Astrocyte of the spinal cord (primary cell): ENCODE measurements at regions not wholly inside any gene's neighbourhood (a gene's known extent, or its start where the extent isn't known, plus 50 kb on each side); places are given as distances from the start of the nearest gene placed in this dataset.

Source experiments
- DNase-seq: peaks from one replicate; pipeline ENCODE4 v3.0.0; 2011; ENCODE audit warnings: low read depth, low spot score
- H3K4me3 ChIP-seq: 2 replicates; pipeline ENCODE4 v1.5.1; 2011; ENCODE audit warnings: low read depth, mild to moderate bottlenecking, low read length, moderate library complexity
- in situ Hi-C: cut with HindIII; loops from 2 replicates; pipeline ENCODE4 v1.10.0; 2017; ENCODE audit warnings: low sequenced_read_pairs
- TF ChIP-seq, protein P1 (sequence below): IDR thresholded peaks from 2 replicates; pipeline ENCODE4 v1.5.1; 2012; ENCODE audit warnings: low read depth, mild to moderate bottlenecking, low read length, inconsistent platforms

DNA sequence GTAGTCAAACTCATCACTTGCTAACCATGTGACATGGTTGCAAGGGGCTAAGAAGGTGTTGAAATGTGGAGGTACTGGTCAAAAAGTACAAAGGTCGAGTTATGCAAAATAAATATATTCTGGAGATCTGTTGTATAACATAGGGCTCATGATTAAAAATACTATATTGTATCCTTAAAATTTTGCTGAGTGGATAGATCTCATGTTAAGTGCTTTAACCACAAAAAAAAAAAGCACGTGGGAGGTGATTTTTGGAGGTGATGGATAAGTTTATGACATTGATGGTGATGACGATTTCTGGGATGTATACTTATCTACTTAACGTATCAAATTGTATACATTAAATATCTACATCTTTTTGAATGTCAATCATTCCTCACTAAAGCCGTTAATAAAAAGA is 96.2 kb upstream of the PAPPA start:
- in situ Hi-C loops: no loop called here
- DNase-seq: no peak
- TF ChIP-seq, protein P1, sequence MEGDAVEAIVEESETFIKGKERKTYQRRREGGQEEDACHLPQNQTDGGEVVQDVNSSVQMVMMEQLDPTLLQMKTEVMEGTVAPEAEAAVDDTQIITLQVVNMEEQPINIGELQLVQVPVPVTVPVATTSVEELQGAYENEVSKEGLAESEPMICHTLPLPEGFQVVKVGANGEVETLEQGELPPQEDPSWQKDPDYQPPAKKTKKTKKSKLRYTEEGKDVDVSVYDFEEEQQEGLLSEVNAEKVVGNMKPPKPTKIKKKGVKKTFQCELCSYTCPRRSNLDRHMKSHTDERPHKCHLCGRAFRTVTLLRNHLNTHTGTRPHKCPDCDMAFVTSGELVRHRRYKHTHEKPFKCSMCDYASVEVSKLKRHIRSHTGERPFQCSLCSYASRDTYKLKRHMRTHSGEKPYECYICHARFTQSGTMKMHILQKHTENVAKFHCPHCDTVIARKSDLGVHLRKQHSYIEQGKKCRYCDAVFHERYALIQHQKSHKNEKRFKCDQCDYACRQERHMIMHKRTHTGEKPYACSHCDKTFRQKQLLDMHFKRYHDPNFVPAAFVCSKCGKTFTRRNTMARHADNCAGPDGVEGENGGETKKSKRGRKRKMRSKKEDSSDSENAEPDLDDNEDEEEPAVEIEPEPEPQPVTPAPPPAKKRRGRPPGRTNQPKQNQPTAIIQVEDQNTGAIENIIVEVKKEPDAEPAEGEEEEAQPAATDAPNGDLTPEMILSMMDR: no peak
- H3K4me3 ChIP-seq: no peak overlapping the region

DNA sequence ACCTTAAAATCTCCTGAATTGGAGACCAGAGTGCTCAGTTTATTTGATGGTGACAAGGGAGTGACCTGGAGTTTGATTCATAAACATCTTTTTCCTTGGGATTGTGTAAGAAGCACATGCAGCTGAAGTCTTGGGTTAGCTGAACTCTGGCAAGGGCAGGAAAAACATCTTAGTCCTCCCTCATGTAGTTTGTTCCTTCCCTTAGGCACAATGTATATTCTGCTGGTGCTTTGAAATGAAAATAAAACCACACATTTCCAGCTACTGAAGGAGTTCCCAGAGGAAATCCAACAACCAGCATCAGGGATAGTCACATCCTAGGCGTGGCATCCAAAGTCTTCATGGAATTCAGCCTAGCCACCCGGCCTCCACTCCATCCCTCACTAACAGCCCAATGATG is 95.2 kb upstream of the PAPPA start:
- no peak for DNase-seq
- in situ Hi-C loops: no loop called here
- TF ChIP-seq, protein P1: no peak
- H3K4me3 ChIP-seq: no peak overlapping the region

GRCh38 chr9:116059466-116059865 is 94.1 kb upstream of the PAPPA start:
- DNase-seq: no peak
- in situ Hi-C loops: no loop called here
- H3K4me3 ChIP-seq: no peak overlapping the region
- TF ChIP-seq, protein P1: no peak

DNA sequence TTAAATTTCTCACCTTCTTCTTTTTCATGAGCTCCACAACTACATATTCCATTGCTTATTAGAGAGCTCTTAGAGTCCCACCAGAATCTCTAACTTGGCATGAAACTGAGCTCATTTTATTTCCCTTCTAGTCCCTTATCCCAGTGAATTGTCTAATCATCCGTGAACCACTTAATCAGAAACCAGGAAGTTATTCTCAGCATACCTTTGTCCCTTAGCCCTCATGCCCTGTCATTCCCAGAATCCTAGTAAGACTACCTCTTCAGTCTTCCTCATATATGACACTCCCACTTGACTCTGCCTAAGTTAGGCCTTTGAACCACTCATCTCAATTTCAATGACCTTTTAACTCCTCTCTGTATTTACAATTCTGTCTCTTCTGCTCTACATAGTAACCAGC is 93.0 kb upstream of the PAPPA start:
- H3K4me3 ChIP-seq: no peak overlapping the region
- TF ChIP-seq, protein P1: no peak
- DNase-seq: no peak
- in situ Hi-C loops: no loop called here

DNA sequence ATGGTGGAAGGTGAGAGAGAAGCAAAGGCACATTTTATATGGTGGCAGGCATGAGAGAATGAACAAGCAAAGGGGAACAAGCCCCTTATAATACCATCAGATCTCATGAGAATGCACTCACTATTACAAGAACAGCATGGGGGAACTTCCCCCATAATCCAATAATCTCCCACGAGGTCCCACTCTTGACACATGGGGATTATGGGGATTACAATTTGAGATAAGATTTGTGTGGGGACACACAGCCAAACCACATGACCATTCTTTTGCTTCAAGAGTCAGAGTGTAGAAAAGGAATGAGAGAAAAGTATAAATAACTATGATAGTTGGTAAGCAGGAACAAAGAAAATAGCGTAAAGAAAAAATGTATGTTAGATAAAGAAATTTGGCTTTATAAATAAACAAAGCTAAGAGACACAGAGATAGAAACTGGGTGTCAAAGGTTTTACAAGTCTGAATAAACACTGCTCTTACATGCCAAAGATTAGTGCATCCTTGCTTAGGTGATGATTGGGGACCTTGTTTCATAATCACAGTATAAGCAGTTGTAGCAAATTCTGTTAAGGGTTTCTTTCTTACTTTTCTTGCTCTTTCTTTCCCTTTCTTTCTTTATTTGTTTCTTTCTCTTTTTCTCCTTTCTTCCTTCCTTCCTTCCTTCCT is 91.9 kb upstream of the PAPPA start:
- H3K4me3 ChIP-seq: no peak overlapping the region
- TF ChIP-seq, protein P1: no peak
- in situ Hi-C loops: no loop called here
- DNase-seq: no peak

GRCh38 chr9:116062206-116062550 is 91.4 kb upstream of the PAPPA start:
- H3K4me3 ChIP-seq: no peak overlapping the region
- in situ Hi-C loops: no loop called here
- TF ChIP-seq, protein P1: no peak
- no peak for DNase-seq

DNA sequence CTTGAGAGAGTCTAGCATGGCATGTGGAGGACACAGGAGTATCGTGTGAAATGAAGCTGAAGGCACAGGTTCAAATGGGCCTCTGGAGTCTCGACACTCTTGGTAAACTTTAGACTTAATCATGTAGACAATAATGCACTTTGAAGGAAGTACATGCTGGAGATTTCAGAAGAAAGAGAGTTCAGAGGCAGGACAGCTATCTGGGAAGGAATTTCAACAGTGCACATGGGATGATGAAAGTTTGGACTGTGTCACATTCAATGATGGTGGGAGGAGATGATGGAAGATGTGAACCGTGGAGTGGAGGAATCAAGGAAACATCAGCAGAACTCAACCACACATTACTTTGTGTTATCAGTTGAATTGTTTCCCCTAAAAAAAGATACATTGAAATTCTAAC is 88.6 kb upstream of the PAPPA start:
- DNase-seq: no peak
- in situ Hi-C loops: no loop called here
- H3K4me3 ChIP-seq: no peak overlapping the region
- TF ChIP-seq, protein P1: no peak
